OCI-LY1 (cell line): ENCODE measurements at regions not wholly inside any gene's neighbourhood (a gene's known extent, or its start where the extent isn't known, plus 50 kb on each side); places are given as distances from the start of the nearest gene placed in this dataset.

Experiments
- EZH2 ChIP-seq: fragments of 200-600 bp; sonication (generic), shearing (Covaris generic); IDR thresholded peaks from 2 replicates; pipeline ENCODE4 v1.8.0; 2017; ENCODE audit warnings: borderline replicate concordance, mixed run types, mild to moderate bottlenecking, antibody characterized with exemption, low read length, moderate library complexity, mixed read lengths
- TF ChIP-seq, protein P1 (sequence below): fragments of 200-600 bp; sonication (generic), shearing (Covaris generic); IDR thresholded peaks from 2 replicates; pipeline ENCODE4 v1.5.1; 2017; ENCODE audit warnings: mild to moderate bottlenecking, antibody characterized with exemption, low read length, moderate library complexity, mixed read lengths

DNA sequence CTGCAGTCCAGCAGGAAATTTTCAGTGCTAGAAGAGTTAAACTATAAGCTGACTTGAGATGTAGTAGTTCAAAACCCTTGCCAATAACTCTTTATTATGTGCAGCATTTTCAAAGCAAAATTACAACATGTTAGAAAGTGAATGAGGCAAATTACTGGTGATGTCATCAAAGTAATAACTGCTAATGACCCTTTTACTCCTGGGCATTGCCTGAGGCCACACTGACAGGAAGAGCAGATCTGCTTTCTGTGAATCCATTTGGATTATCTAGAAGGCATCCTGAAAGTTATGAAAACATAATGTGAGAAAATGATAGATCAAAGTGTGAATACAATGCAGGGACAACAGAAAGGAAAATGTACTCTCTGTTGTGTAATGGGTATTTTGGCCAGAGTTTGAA lies 139.6 kb upstream of the TRIB2 start:
- TF ChIP-seq, protein P1, sequence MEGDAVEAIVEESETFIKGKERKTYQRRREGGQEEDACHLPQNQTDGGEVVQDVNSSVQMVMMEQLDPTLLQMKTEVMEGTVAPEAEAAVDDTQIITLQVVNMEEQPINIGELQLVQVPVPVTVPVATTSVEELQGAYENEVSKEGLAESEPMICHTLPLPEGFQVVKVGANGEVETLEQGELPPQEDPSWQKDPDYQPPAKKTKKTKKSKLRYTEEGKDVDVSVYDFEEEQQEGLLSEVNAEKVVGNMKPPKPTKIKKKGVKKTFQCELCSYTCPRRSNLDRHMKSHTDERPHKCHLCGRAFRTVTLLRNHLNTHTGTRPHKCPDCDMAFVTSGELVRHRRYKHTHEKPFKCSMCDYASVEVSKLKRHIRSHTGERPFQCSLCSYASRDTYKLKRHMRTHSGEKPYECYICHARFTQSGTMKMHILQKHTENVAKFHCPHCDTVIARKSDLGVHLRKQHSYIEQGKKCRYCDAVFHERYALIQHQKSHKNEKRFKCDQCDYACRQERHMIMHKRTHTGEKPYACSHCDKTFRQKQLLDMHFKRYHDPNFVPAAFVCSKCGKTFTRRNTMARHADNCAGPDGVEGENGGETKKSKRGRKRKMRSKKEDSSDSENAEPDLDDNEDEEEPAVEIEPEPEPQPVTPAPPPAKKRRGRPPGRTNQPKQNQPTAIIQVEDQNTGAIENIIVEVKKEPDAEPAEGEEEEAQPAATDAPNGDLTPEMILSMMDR, result no peak
- no peak for TF ChIP-seq EZH2
